Heart right ventricle (tissue), 16 donors: ENCODE measurements at regions not wholly inside any gene's neighbourhood (a gene's known extent, or its start where the extent isn't known, plus 50 kb on each side); places are given as distances from the start of the nearest gene placed in this dataset.

Source experiments
- ATAC-seq, 8 donors: fragments of 200-7000 bp; cut with Tn5 transposase; one replicate each; pipeline ENCODE4 v1.9.1; 2020; ENCODE audit warnings: mild to moderate bottlenecking in 8 of 8, moderate library complexity in 8 of 8, moderate number of reproducible peaks in 1 of 8
- DNase-seq, 2 donors: peaks; one replicate each; pipeline ENCODE4 v3.0.0-alpha.2; 2020
- H3K27ac ChIP-seq, 10 donors: fragments of 200-600 bp; sonication (generic) in 2 of 10; one replicate each; pipeline versions ENCODE4 v1.5.0 to v1.8.0; 2020 to 2022; ENCODE audit warnings: mild to moderate bottlenecking in 3 of 10
- H3K27me3 ChIP-seq, 7 donors: fragments of 200-600 bp; one replicate each; pipeline ENCODE4 v1.8.0; 2021 to 2022; ENCODE audit warnings: mild to moderate bottlenecking in 2 of 7
- H3K36me3 ChIP-seq, 9 donors: fragments of 200-600 bp; sonication (generic) in 1 of 9; one replicate each; pipeline versions ENCODE4 v1.5.0 to v1.8.0; 2020 to 2022; ENCODE audit warnings: mild to moderate bottlenecking in 2 of 9
- H3K4me1 ChIP-seq, 9 donors: fragments of 200-600 bp; sonication (generic) in 1 of 9; one replicate each; pipeline versions ENCODE4 v1.5.0 to v1.8.0; 2020 to 2022; ENCODE audit warnings: mild to moderate bottlenecking in 4 of 9
- H3K4me3 ChIP-seq, 10 donors: fragments of 200-600 bp; sonication (generic) in 2 of 10; one replicate each; pipeline versions ENCODE4 v1.5.0 to v1.8.0; 2020 to 2022; ENCODE audit warnings: mild to moderate bottlenecking in 7 of 10, moderate library complexity in 2 of 10
- H3K9me3 ChIP-seq, 11 donors: fragments of 200-600 bp in 10 of 11; sonication (generic) in 2 of 11; one replicate each; pipeline versions ENCODE4 v1.5.0 to v1.8.0; 2013 to 2022; ENCODE audit warnings: mild to moderate bottlenecking in 2 of 11, control low read depth in 1 of 11, moderate library complexity in 1 of 11
- CTCF ChIP-seq, 9 donors: fragments of 200-600 bp; sonication (generic) in 2 of 9; IDR thresholded peaks; one replicate each; pipeline versions ENCODE4 v1.5.0 to v1.8.0; 2021 to 2022; ENCODE audit warnings: antibody characterized with exemption in 9 of 9, mild to moderate bottlenecking in 5 of 9, moderate library complexity in 1 of 9
- WGBS, 2 donors: extraction: QIAGEN DNeasy Blood & Tissue Kit; methylation state at CpG; one replicate each; pipeline ENCODE4 v1.1.7; 2013; ENCODE audit warnings: inconsistent platforms in 1 of 2; 5-methylcytosine and 5-hydroxymethylcytosine counted together
- intact Hi-C, 10 donors: fragments of 100-400 bp; cut with DNase I; formaldehyde crosslinking; loops; one replicate each; pipeline versions ENCODE4 v1.11.1 to v1.14.2; 2022
- donor health status: Arrhythmogenic right ventricular cardiomyopathy.
- donor health status: ischemic (EF 13 %, LVEDD 7.1; RV severe dilation, severe dysfunction).
- donor health status: healthy with polysubstance abuse.
- donor health status: DM: no; HTN: yes; CAD: no.
- donor health status: DM: no; HTN: no; CAD: no.
- donor health status: ischemic (EF 25% LVEDD 6.9; RV normal size, moderate dysfunction).
- donor health status: ischemic (EF 25% LVEDD 5.7; RV mildly dilated, moderate dysfunction).
- donor health status: healthy.
- donor health status: DM: yes; HTN: yes; CAD: no.
- donor health status: Ischemic cardiomyopathy.
- donor health status: ischemic (EF 35%, LVEDD 5.7; RV mildly dilated, moderate dysfunction).
- donor health status: nonischemic (EF 11% LVEDD 7.7; RV severe dilation, severe dysfunction).
- donor health status: DM: yes; HTN: yes; CAD: no.
- donor health status: PGD.
- donor health status: ischemic (EF 29% LVEDD 5.4; RV normal size, mild dysfunction).
- donor health status: nonischemic (EF 23%, LVEDD 6.1; RV moderate dilation, normal function).

- 55 to 63% methylated on average over 1 of the region's 1 CpG for WGBS, 2 donors
- TF ChIP-seq CTCF (IDR thresholded peaks at IDR 0.05), result no peak
- DNase-seq (no peak), ATAC-seq (no peak)
- Histone ChIP-seq H3K27ac (no peak overlapping the region), H3K9me3 (peaks cover 0 to 23% (median 3%) of the 10 kb centered on the region in 11 donors), H3K4me1 (peaks cover 0 to 10% (median 0%) of the 10 kb centered on the region in 9 donors), H3K4me3 (no peak overlapping the region), H3K36me3 (no peaks in the 10 kb centered on the region), H3K27me3 (no peaks in the 10 kb centered on the region)
- intact Hi-C loops, result no loop called here
Observed at GRCh38 chr7:138243836-138244235, 167.6 kb downstream of the AKR1D1 start.

GRCh38 chr7:138244606-138245005 is 168.3 kb downstream of the AKR1D1 start:
- WGBS, 2 donors, result 87 to 90% methylated on average over 5 of the region's 5 CpGs
- DNase-seq, result no peak

GRCh38 chr7:138245216-138245615 is 169.0 kb downstream of the AKR1D1 start:
- Histone ChIP-seq H3K36me3 (no peaks in the 10 kb centered on the region), H3K27ac (no peak overlapping the region), H3K27me3 (no peaks in the 10 kb centered on the region), H3K4me1 (peaks cover 0 to 10% (median 0%) of the 10 kb centered on the region in 9 donors), H3K9me3 (peaks cover 0 to 19% (median 3%) of the 10 kb centered on the region in 11 donors), H3K4me3 (no peak overlapping the region)
- no peak for ATAC-seq
- intact Hi-C loops, result no loop called here
- no peak for DNase-seq
- no peak for TF ChIP-seq CTCF (IDR thresholded peaks at IDR 0.05)

More at GRCh38 chr7:138244606-138245005, 168.3 kb downstream of the AKR1D1 start:
- no peak overlapping the region for H3K27ac ChIP-seq
- no peak for TF ChIP-seq CTCF (IDR thresholded peaks at IDR 0.05)
- H3K9me3 ChIP-seq, result peaks cover 0 to 19% (median 3%) of the 10 kb centered on the region in 11 donors
- H3K4me3 ChIP-seq, result no peak overlapping the region
- H3K27me3 ChIP-seq, result no peaks in the 10 kb centered on the region
- ATAC-seq, result no peak
- intact Hi-C loops, result no loop called here
- H3K36me3 ChIP-seq, result no peaks in the 10 kb centered on the region
- peaks cover 0 to 10% (median 0%) of the 10 kb centered on the region in 9 donors for H3K4me1 ChIP-seq

- WGBS, 2 donors, result 64 to 70% methylated on average over 1 of the region's 1 CpG
- Histone ChIP-seq H3K9me3 (peaks cover 0 to 19% (median 3%) of the 10 kb centered on the region in 11 donors), H3K27ac (no peak overlapping the region), H3K36me3 (no peaks in the 10 kb centered on the region), H3K4me1 (peaks cover 0 to 10% (median 0%) of the 10 kb centered on the region in 9 donors), H3K4me3 (no peak overlapping the region), H3K27me3 (no peaks in the 10 kb centered on the region)
- TF ChIP-seq CTCF (IDR thresholded peaks at IDR 0.05), result no peak
- peak in 2 of 8 donors; percentile 39 to 42 for ATAC-seq
- intact Hi-C loops, result no loop called here
- DNase-seq, result no peak
Observed at GRCh38 chr7:138245682-138246081, 169.4 kb downstream of the AKR1D1 start.
